ENCODE measurements at regions not wholly inside any gene's neighbourhood (a gene's known extent, or its start where the extent isn't known, plus 50 kb on each side); places are given as distances from the start of the nearest gene placed in this dataset.

GRCh38 chr4:149161247-149161646 lies 654.4 kb downstream of the IQCM start:
- no peak for TF ChIP-seq CTCF (conservative IDR thresholded peaks at IDR 0.05; ENCODE audit: low read depth, low read length)
- TF ChIP-seq EZH2phosphoT487 (IDR thresholded peaks at IDR 0.05; ENCODE audit: borderline replicate concordance, low read length) = no peak

All from PC-3 (cell line).